ENCODE measurements at regions not wholly inside any gene's neighbourhood (a gene's known extent, or its start where the extent isn't known, plus 50 kb on each side); places are given as distances from the start of the nearest gene placed in this dataset.
"Not testable (repeated sequence)": the region's sequence is repeated elsewhere in the genome, so short reads cannot be mapped to it uniquely, and the experiment has no call there.

GRCh38 chr10:61047788-61048560, 104.0 kb upstream of the RHOBTB1 start:
- WGBS, 2 experiments: 93 to 96% methylated on average over 8 of the region's 8 CpGs
- H3K36me3 ChIP-seq (ENCODE audit: control insufficient read depth, insufficient read depth, low read length): no peaks in the 10 kb centered on the region
- H3K4me3 ChIP-seq (ENCODE audit: insufficient read depth, low read depth, low read length): no peak overlapping the region
- H3K9me3 ChIP-seq (ENCODE audit: control insufficient read depth, low read length): no peaks in the 10 kb centered on the region
- no peaks in the 10 kb centered on the region for H3K27me3 ChIP-seq (ENCODE audit: control insufficient read depth, insufficient read depth, low read length, poor library complexity, severe bottlenecking)
- H3K27ac ChIP-seq (ENCODE audit: insufficient read depth, low read depth, low read length, poor library complexity, severe bottlenecking): no peak overlapping the region
- H3K4me1 ChIP-seq (ENCODE audit: control insufficient read depth, insufficient read depth, low read length): no peaks in the 10 kb centered on the region

GRCh38 chr10:61047081-61047480, 103.1 kb upstream of the RHOBTB1 start:
- no peaks in the 10 kb centered on the region for H3K36me3 ChIP-seq (ENCODE audit: control insufficient read depth, insufficient read depth, low read length)
- H3K4me3 ChIP-seq (ENCODE audit: insufficient read depth, low read depth, low read length): no peak overlapping the region
- no peaks in the 10 kb centered on the region for H3K4me1 ChIP-seq (ENCODE audit: control insufficient read depth, insufficient read depth, low read length)
- no peak overlapping the region for H3K27ac ChIP-seq (ENCODE audit: insufficient read depth, low read depth, low read length, poor library complexity, severe bottlenecking)
- WGBS, 2 experiments: 94 to 96% methylated on average over 3 to 5 of the region's 5 CpGs
- no peaks in the 10 kb centered on the region for H3K27me3 ChIP-seq (ENCODE audit: control insufficient read depth, insufficient read depth, low read length, poor library complexity, severe bottlenecking)
- no peaks in the 10 kb centered on the region for H3K9me3 ChIP-seq (ENCODE audit: control insufficient read depth, low read length)

DNA sequence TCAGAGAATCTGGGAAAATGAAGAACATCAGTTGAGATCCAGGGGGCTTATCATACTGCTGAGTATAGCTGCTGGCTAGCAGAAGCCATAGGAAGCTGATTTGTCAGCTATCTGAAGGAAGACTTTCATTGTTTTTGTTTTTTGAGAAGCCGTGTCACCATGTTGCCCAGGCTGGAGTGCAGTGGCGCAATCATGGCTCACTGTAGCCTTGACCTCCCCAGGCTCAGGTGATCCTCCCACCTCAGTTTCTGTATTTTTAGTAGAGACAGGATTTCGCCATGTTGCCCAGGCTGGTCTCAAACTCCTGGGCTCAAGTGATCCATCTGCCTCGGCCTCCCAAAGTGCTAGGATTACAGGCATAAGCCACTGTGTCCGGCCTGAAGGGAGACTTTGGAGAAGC, 101.5 kb upstream of the RHOBTB1 start:
- not testable (repeated sequence) for H3K36me3 ChIP-seq (ENCODE audit: control insufficient read depth, insufficient read depth, low read length); H3K27ac ChIP-seq (ENCODE audit: insufficient read depth, low read depth, low read length, poor library complexity, severe bottlenecking); H3K27me3 ChIP-seq (ENCODE audit: control insufficient read depth, insufficient read depth, low read length, poor library complexity, severe bottlenecking); H3K4me1 ChIP-seq (ENCODE audit: control insufficient read depth, insufficient read depth, low read length); H3K4me3 ChIP-seq (ENCODE audit: insufficient read depth, low read depth, low read length); H3K9me3 ChIP-seq (ENCODE audit: control insufficient read depth, low read length)
- 92 to 96% methylated on average over 5 of the region's 5 CpGs for WGBS, 2 experiments

DNA sequence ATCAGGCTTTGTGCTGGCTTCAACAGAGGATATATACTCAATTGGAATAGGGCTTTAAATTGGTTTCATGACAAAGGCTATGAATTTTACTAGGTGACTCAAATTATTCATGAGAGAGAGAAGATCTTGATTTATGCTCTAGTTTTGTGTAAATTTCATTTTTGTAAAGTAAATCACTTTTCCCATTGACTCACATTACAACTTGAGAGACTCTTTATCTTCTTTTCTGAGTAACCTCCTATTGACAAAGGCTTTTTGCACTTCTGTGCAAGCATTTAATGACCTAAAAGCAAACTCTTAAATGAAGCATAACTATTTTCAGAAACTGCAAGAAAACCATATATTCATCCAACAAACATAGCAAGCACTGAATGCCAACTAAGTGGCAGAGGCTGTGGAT, 98.5 kb upstream of the RHOBTB1 start:
- H3K27me3 ChIP-seq (ENCODE audit: control insufficient read depth, insufficient read depth, low read length, poor library complexity, severe bottlenecking): no peaks in the 10 kb centered on the region
- H3K27ac ChIP-seq (ENCODE audit: insufficient read depth, low read depth, low read length, poor library complexity, severe bottlenecking): no peak overlapping the region
- no peaks in the 10 kb centered on the region for H3K9me3 ChIP-seq (ENCODE audit: control insufficient read depth, low read length)
- H3K36me3 ChIP-seq (ENCODE audit: control insufficient read depth, insufficient read depth, low read length): no peaks in the 10 kb centered on the region
- no peaks in the 10 kb centered on the region for H3K4me1 ChIP-seq (ENCODE audit: control insufficient read depth, insufficient read depth, low read length)
- H3K4me3 ChIP-seq (ENCODE audit: insufficient read depth, low read depth, low read length): no peak overlapping the region

- no peaks in the 10 kb centered on the region for H3K9me3 ChIP-seq (ENCODE audit: control insufficient read depth, low read length)
- H3K27ac ChIP-seq (ENCODE audit: insufficient read depth, low read depth, low read length, poor library complexity, severe bottlenecking): no peak overlapping the region
- H3K36me3 ChIP-seq (ENCODE audit: control insufficient read depth, insufficient read depth, low read length): no peaks in the 10 kb centered on the region
- 94 to 96% methylated on average over 30 of the region's 30 CpGs for WGBS, 2 experiments
- H3K27me3 ChIP-seq (ENCODE audit: control insufficient read depth, insufficient read depth, low read length, poor library complexity, severe bottlenecking): no peaks in the 10 kb centered on the region
- H3K4me3 ChIP-seq (ENCODE audit: insufficient read depth, low read depth, low read length): no peak overlapping the region
- H3K4me1 ChIP-seq (ENCODE audit: control insufficient read depth, insufficient read depth, low read length): no peaks in the 10 kb centered on the region
Observed at GRCh38 chr10:61040399-61041016, 96.5 kb upstream of the RHOBTB1 start.

- H3K9me3 ChIP-seq (ENCODE audit: control insufficient read depth, low read length): no peaks in the 10 kb centered on the region
- 93 to 100% methylated on average over 1 of the region's 1 CpG for WGBS, 2 experiments
Observed at GRCh38 chr10:61039868-61040267, 95.9 kb upstream of the RHOBTB1 start.

DNA sequence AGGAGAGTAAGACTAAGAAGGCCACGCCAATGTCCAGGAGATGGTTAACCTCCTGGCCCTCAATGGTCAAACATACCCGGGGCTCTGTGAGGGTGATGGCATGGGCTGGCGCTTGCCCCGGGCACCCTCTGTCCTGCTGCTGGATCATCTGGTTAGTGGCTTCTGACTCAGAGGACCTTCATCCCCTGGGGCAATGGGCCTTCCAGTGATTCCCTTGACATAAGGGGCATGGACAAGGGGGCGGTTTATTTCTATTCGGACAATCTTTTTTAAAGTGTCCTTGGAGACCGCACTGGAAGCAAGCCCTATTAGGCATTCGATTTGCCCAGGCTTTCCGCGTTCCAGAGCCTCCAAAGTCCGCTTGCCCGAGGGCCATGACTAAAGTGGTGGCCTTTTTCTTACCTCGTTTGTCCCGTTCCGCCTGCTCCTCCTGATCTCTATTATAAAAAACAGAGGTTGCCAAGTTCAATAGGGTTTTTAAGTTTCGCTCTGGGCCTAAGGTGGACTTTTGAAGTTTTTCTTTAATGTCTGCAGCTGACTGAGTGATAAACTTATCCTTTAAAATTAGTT, 93.4 kb upstream of the RHOBTB1 start:
- not testable (repeated sequence) for H3K4me3 ChIP-seq (ENCODE audit: insufficient read depth, low read depth, low read length); H3K27me3 ChIP-seq (ENCODE audit: control insufficient read depth, insufficient read depth, low read length, poor library complexity, severe bottlenecking); H3K4me1 ChIP-seq (ENCODE audit: control insufficient read depth, insufficient read depth, low read length); H3K27ac ChIP-seq (ENCODE audit: insufficient read depth, low read depth, low read length, poor library complexity, severe bottlenecking); H3K36me3 ChIP-seq (ENCODE audit: control insufficient read depth, insufficient read depth, low read length); H3K9me3 ChIP-seq (ENCODE audit: control insufficient read depth, low read length)
- WGBS, 2 experiments: 96 to 97% methylated on average over 16 of the region's 16 CpGs

More at GRCh38 chr10:61039868-61040267, 95.9 kb upstream of the RHOBTB1 start:
- Histone ChIP-seq H3K27ac (ENCODE audit: insufficient read depth, low read depth, low read length, poor library complexity, severe bottlenecking) (no peak overlapping the region), H3K4me3 (ENCODE audit: insufficient read depth, low read depth, low read length) (no peak overlapping the region), H3K36me3 (ENCODE audit: control insufficient read depth, insufficient read depth, low read length) (no peaks in the 10 kb centered on the region), H3K4me1 (ENCODE audit: control insufficient read depth, insufficient read depth, low read length) (no peaks in the 10 kb centered on the region), H3K27me3 (ENCODE audit: control insufficient read depth, insufficient read depth, low read length, poor library complexity, severe bottlenecking) (no peaks in the 10 kb centered on the region)

DNA sequence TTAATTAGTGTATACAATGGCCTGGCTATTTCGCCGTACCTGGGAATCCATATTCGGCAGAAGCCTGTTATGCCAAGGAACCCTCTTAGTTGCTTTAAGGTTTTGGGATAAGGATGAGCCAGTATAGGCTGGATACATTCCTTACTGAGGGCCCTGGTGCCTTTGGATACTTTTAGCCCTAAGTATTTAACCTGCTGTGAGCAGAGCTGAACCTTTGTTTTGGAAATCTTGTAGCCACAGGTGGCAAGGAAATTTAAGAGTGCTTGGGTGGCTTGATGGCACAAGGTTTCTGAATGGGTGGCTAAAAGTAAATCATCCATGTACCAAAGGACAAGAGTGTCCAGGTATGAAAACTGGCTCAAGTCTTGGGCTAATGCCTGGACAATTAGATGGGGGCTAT, 92.2 kb upstream of the RHOBTB1 start:
- H3K4me3 ChIP-seq (ENCODE audit: insufficient read depth, low read depth, low read length); H3K27ac ChIP-seq (ENCODE audit: insufficient read depth, low read depth, low read length, poor library complexity, severe bottlenecking); H3K4me1 ChIP-seq (ENCODE audit: control insufficient read depth, insufficient read depth, low read length); H3K27me3 ChIP-seq (ENCODE audit: control insufficient read depth, insufficient read depth, low read length, poor library complexity, severe bottlenecking); H3K9me3 ChIP-seq (ENCODE audit: control insufficient read depth, low read length); H3K36me3 ChIP-seq (ENCODE audit: control insufficient read depth, insufficient read depth, low read length): not testable (repeated sequence)
- WGBS, 2 experiments: 95 to 96% methylated on average over 3 of the region's 3 CpGs

DNA sequence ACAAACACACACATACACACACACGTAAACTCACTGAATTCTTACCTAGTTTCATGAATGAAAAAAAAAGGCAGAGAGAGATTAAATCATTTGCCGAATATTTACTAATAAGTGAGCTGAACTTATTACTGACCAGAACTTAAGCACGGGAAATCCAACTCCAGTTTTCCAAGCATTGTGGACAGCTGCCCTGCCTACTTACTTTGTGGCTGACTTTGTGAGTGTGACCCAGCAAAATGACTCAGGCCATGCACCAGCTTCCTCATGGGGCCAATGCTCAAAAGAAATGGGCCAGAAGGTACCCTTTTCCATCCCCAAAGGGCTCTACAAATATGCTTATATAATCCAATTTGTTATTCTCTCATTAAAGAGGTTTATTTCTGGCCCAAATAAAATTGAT, 87.4 kb upstream of the RHOBTB1 start:
- H3K4me1 ChIP-seq (ENCODE audit: control insufficient read depth, insufficient read depth, low read length): no peaks in the 10 kb centered on the region
- H3K36me3 ChIP-seq (ENCODE audit: control insufficient read depth, insufficient read depth, low read length): no peaks in the 10 kb centered on the region
- no peak overlapping the region for H3K4me3 ChIP-seq (ENCODE audit: insufficient read depth, low read depth, low read length)
- no peak overlapping the region for H3K27ac ChIP-seq (ENCODE audit: insufficient read depth, low read depth, low read length, poor library complexity, severe bottlenecking)
- 83 to 96% methylated on average over 3 of the region's 3 CpGs for whole genome bisulfite sequencing, 2 experiments
- no peaks in the 10 kb centered on the region for H3K9me3 ChIP-seq (ENCODE audit: control insufficient read depth, low read length)
- no peaks in the 10 kb centered on the region for H3K27me3 ChIP-seq (ENCODE audit: control insufficient read depth, insufficient read depth, low read length, poor library complexity, severe bottlenecking)

- H3K27me3 ChIP-seq (ENCODE audit: control insufficient read depth, insufficient read depth, low read length, poor library complexity, severe bottlenecking): no peaks in the 10 kb centered on the region
- H3K27ac ChIP-seq (ENCODE audit: insufficient read depth, low read depth, low read length, poor library complexity, severe bottlenecking): no peak overlapping the region
- WGBS, 2 experiments: 83 to 96% methylated on average over 1 to 2 of the region's 2 CpGs
Observed at GRCh38 chr10:61029411-61029810, 85.4 kb upstream of the RHOBTB1 start.

More at GRCh38 chr10:61029411-61029810, 85.4 kb upstream of the RHOBTB1 start:
- no peaks in the 10 kb centered on the region for H3K36me3 ChIP-seq (ENCODE audit: control insufficient read depth, insufficient read depth, low read length)
- H3K4me1 ChIP-seq (ENCODE audit: control insufficient read depth, insufficient read depth, low read length): no peaks in the 10 kb centered on the region
- H3K9me3 ChIP-seq (ENCODE audit: control insufficient read depth, low read length): no peaks in the 10 kb centered on the region
- no peak overlapping the region for H3K4me3 ChIP-seq (ENCODE audit: insufficient read depth, low read depth, low read length)

Measured in ectodermal cell (in vitro differentiated cells).